Stimulated activated CD4-positive, alpha-beta T cell treated with anti-CD3 and anti-CD28 coated beads, Interleukin-2, amount 100 ng/mL, for 24 hours (primary cell): ENCODE measurements at regions not wholly inside any gene's neighbourhood (a gene's known extent, or its start where the extent isn't known, plus 50 kb on each side); places are given as distances from the start of the nearest gene placed in this dataset.

Source experiments
- DNase-seq, 2 donors: peaks; one replicate each; pipeline ENCODE4 v3.0.0-alpha.2; 2020

GRCh38 chr10:131760416-131761166 lies 140.2 kb upstream of the PPP2R2D start:
- no peak for DNase-seq

GRCh38 chr10:131762789-131763696 lies 137.8 kb upstream of the PPP2R2D start:
- DNase-seq, result no peak

- no peak for DNase-seq
These were observed 135.9 kb upstream of the PPP2R2D start for GRCh38 chr10:131764929-131765328.

DNA sequence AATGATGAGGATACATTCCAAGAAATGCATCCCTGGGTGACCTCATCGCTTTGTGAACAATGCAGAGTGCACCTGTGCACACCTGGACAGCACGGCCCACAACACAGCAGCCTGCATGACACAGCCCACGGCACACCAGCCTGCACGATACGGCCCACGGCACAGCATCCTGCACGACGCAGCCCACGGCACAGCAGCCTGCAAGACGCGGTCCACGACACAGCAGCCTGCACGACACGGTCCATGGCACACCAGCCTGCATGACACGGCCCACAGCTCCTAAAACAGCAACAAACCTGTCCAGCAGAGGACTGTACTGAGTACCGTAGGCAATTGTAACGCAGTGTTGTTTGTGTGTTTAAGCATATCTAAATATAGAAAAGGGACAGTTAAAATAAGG lies 134.7 kb upstream of the PPP2R2D start:
- no peak for DNase-seq

GRCh38 chr10:131767716-131768115 lies 133.1 kb upstream of the PPP2R2D start:
- no peak for DNase-seq

DNA sequence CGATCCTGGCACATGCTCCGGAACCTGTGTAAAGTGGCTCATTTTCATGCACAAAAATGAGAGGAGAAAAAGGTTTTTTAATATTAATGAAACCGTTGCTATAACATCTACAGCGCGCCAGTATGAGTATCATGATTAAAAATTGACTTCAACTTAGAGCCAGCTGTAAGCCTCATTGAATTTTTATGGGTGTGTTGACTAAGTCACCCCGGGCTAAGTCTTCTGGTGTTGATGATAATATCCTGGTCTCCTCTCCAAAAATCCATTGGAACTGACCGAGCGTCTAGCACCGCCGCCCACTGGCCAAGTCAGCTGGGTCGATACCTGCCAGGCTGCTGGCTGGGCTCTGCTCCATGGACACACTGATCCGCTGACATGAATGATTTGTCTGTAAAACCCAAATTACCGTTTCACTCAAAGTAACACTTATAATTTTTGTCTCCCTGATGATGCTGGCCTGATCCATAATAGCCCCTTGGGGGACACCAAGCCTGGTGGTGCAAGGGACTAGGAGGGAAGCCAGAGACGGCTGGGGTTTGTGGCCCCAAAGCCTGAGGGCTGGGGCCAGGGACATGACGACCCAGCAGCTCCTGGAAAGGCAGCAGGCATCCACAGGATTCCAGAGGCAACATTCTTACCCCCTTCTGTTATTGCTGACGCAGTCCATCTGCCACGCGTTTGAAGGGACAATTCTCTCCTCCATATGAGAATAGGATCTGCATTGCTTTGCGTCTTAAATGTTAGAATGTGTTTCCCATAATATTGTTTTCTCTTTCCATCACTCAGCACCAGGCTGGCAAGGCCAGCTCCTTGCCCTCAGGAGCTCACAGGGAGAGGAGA lies 131.0 kb upstream of the PPP2R2D start:
- DNase-seq, result no peak

- DNase-seq, result no peak
These were observed 129.7 kb upstream of the PPP2R2D start for GRCh38 chr10:131770946-131771633.

DNA sequence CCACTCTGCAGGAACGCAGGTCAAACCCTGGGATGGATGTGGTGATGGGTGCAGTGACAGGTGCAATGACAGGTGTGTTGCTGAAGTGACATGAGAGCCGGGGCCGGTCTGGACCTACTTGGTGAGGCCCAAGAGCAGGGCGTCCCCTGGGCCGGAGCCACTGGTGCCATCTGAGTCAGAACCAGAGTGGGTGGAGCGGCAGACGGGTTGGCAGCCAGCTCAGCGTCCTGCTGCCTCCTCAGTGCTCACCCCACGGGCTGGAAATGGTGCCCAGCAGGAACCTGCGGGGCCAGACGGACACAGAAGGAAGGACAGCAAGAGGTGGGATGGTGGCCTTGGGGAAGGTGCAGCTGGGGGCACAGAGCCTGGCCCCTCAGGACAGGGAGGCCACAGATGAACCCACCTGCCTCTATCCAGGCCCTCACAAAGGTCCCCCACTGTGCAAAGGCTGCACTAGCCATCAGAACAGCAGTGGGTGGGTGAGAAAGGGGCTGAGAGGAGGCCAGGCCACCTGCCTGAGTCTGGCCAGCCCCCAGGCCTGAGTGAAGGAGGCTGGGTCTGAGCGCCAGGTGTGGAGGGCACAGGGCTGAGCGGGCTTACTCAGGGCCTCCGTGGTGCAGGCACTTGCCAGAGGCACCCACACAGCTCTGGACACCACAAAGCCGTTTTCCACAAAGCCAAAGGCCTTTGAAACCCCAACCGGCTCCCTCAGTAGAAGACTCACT lies 129.0 kb upstream of the PPP2R2D start:
- no peak for DNase-seq

GRCh38 chr10:131772441-131772840 lies 128.4 kb upstream of the PPP2R2D start:
- no peak for DNase-seq

- DNase-seq, result no peak
These were observed 127.2 kb upstream of the PPP2R2D start for GRCh38 chr10:131773370-131774343.

DNA sequence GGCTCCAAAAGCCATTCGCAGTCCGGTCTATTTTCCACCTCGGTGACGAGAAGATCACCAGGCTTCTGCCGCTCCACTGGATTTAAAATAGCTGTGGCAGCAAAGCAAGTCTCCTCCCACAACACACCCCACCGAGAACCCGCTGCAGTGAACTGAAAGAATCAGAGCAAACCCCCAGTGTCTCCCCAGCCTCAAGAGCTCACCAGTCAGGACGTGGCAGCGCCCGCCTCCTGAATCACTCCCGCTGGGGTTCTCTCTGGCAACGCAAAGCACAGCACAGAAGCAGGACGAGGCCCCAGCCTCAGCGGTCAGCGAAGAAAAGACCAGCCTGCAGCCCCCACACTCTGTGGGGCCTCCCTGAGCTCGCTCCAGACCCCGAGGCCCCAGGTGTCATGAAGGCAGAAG lies 126.1 kb upstream of the PPP2R2D start:
- DNase-seq, result no peak

- no peak for DNase-seq
These were observed 125.4 kb upstream of the PPP2R2D start for GRCh38 chr10:131775433-131775832.

- DNase-seq, result no peak
These were observed 125.0 kb upstream of the PPP2R2D start for GRCh38 chr10:131775833-131776232.

DNA sequence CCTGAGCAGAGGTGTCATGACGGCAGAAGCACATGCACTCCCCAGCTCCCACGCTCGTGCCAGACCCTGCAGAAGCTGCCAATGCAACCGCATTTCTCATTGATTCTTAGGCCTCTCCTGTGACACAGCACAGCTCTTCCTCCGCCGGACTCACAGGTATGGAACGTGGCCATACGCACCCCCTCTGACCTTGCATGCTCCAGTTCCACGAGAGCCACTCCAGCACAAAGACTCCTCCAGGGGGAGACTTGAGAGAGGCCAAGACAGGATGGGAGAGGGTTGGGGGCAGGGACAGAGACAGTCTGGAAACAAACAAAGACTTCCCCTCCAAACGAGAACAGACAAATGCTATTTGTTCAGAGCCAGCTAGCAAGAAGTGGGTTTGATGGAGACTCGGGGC lies 124.3 kb upstream of the PPP2R2D start:
- DNase-seq, result no peak

DNA sequence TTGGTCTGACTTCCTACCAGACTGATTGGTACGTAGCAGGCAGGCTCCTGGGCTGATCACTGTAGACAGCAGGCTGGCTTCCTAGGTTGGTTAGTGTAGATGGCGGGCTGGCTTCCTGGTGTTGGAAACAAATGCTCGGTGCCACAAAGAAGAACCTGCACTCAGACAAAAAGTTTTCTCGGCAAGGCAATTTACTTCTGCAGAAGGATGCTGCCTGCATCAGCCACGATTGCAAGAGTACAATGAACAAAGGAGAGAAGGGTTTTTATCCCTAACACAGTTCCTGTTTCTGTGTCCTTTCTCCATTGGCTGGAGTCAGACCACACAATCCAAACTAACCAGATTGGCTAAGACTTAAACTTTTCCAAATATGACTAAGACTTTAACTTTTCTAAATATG lies 123.6 kb upstream of the PPP2R2D start:
- no peak for DNase-seq

DNA sequence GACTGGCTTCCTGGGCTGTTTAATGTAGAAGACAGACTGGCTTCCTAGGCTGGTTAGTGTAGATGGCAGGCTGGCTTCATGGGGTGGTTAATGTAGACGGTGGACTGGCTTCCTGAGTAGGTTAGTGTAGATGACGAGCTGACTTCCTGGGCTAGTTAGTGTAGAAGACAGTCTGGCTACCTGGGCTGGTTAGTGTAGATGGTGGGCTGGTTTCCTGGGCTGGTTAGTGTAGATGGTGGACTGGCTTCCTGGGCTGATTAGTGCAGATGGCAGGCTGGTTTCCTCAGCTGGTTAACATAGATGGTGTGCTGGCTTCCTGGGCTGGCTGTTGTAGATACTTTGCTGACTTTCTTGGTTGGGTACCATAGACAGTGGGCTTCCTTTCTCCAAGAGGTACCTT lies 122.9 kb upstream of the PPP2R2D start:
- no peak for DNase-seq

DNA sequence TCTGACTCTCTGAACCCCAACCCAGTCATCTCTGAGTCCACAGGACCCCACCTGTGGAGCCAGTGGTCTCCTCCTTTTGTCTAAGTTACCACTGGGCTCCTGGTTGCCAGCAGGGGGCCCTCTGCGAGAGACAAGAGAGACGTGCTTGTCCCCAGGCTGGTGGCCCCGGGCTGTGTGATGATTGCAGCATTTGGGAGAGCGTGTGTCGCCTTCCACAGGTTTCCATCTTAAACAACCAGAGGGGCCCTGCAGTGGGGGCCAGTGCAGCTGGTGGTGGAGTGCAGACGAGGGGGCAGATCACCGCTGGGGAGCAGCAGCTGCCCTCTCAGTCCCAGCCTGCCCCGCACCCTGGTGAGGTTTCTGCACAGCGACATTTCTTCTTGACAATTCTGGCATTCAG lies 122.4 kb upstream of the PPP2R2D start:
- DNase-seq, result no peak

- DNase-seq, result no peak
These were observed 122.0 kb upstream of the PPP2R2D start for GRCh38 chr10:131778842-131779241.

- no peak for DNase-seq
These were observed 121.0 kb upstream of the PPP2R2D start for GRCh38 chr10:131779661-131780394.

DNA sequence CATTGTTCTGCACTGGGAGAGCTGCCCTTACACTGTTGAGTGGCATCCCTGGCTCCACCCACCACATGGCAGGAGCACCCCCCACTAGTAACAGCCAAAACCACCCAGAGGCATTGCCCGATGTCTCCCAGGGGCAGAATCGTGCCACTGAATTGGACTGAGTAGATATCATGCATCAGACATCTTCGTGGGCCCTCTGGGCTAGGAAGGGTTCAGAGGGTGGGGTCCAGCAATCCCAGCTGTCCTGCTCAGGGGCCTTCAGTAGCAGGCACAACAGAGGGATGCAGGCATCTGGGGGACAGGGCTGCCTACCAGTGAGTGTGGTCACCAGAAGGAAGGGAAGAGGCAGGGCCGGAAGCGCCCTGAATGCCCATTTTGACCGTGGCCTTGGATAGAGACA lies 119.7 kb upstream of the PPP2R2D start:
- DNase-seq, result no peak
